Coronary artery (tissue), 2 donors: ENCODE measurements at regions not wholly inside any gene's neighbourhood (a gene's known extent, or its start where the extent isn't known, plus 50 kb on each side); places are given as distances from the start of the nearest gene placed in this dataset.

Experiments
- DNase-seq: peaks from one replicate; pipeline ENCODE4 v3.0.0-alpha.2; 2017; ENCODE audit warnings: low spot score
- H3K27ac ChIP-seq, 2 donors: fragments of 200-600 bp; sonication (generic); one replicate each; pipeline ENCODE4 v1.5.1; 2016 to 2019
- H3K4me3 ChIP-seq: fragments of 200-600 bp; sonication (generic); 2 replicates; pipeline ENCODE4 v1.5.1; 2016; ENCODE audit warnings: mild to moderate bottlenecking, moderate library complexity
- TF ChIP-seq, protein P1 (sequence below): fragments of 200-600 bp; sonication (generic); IDR thresholded peaks from one replicate; pipeline ENCODE4 v1.5.1; 2019; ENCODE audit warnings: antibody characterized with exemption

DNA sequence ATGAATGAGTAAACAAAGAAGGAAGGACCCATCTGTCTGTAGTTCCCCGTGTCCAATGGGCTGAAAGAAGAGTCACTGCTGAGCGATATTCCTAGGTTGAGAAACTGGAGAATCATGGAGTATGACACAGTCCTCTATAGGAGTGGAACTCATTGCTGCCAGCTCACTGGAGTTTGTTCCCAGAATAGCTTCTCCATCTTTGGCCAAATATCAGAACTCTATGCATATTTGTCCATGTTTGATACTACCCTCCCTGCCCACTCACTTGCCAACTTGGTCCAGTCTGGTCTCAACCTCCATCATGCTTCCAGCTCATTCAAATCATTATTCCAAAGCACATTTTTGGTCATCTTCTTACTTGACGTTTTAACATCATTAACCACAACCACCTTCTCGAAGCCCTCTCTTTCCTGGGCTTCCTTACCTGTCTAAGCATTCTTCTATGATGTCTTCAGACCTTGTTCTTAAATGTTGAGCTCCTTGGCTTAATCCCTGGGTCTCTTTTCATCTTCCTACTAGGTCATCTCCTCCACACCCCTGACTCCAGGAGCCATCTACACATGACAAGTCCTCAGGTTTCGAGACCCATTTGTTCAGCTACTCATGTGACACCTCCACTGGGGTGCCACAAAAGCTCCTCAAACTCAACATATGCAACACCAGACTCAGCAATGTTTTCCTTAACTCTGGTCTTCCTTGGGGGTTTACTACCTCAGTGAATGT is 221.6 kb downstream of the MYCN start:
- H3K4me3 ChIP-seq, result no peak overlapping the region
- no peak overlapping the region for H3K27ac ChIP-seq
- TF ChIP-seq, protein P1, sequence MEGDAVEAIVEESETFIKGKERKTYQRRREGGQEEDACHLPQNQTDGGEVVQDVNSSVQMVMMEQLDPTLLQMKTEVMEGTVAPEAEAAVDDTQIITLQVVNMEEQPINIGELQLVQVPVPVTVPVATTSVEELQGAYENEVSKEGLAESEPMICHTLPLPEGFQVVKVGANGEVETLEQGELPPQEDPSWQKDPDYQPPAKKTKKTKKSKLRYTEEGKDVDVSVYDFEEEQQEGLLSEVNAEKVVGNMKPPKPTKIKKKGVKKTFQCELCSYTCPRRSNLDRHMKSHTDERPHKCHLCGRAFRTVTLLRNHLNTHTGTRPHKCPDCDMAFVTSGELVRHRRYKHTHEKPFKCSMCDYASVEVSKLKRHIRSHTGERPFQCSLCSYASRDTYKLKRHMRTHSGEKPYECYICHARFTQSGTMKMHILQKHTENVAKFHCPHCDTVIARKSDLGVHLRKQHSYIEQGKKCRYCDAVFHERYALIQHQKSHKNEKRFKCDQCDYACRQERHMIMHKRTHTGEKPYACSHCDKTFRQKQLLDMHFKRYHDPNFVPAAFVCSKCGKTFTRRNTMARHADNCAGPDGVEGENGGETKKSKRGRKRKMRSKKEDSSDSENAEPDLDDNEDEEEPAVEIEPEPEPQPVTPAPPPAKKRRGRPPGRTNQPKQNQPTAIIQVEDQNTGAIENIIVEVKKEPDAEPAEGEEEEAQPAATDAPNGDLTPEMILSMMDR, result no peak
- no peak for DNase-seq

DNA sequence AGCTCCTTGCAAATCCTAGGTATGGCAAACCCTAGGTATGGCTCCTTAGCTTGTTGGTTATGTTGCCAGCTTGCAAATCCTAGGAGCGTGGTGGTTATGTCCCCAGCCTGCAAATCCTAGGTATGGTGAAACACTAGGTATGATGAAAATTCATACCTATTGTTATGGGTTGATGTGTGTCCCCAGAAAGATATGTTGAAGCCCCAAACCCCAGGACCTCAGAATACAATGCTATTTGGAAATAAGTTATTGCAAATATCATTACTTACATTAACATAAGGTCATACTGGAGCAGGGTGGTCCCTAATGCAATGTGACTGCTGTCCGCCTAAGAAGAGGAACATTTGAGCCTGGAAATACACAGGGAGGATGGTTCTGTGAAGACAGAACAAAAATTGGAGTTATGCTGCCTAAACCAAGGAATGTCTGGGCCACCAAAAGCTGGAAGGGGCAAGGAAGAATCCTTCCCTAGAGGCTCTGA is 220.8 kb downstream of the MYCN start:
- no peak overlapping the region for H3K4me3 ChIP-seq
- no peak for DNase-seq
- TF ChIP-seq, protein P1, result no peak

DNA sequence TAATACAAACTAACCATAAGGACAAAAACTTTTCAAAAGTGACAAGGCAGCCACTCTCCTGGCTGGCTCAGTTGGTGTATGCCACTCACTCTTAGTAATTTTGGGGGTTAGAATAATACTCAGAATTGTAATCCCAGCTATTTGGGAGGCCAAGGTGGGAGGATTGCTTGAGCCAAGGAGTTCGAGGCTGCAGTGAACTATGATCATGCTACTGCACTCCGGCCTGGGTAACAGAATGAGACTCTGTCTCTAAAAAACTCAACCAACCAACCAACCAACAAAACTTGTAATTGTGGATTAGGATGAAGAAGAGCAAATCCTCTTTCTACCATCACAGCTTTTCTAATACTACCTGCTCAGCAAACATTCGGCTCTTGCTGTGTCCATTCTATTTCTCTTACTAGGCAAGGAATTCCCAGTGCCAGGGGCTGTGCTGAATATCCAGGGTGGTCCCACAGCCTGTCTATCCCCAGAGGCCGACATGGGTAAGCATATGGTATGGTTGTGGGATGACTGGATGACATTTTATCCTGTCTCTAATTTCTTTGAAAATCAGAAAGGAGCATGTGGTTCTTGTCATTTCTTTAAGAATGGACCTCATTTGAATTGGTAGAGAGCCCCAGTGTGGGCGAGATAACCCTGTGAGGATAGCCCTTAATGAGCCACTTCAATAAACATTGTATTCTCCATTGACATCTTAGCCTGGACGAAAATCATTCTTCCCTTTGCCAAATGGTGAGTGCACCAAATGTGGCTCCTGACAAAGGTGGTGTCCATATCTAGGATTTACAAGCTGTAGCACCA is 220.1 kb downstream of the MYCN start:
- TF ChIP-seq, protein P1, result no peak
- no peak overlapping the region for H3K4me3 ChIP-seq
- no peak for DNase-seq
- no peak overlapping the region for H3K27ac ChIP-seq

More for the DNA sequence above, 220.8 kb downstream of the MYCN start:
- H3K27ac ChIP-seq, result no peak overlapping the region

DNA sequence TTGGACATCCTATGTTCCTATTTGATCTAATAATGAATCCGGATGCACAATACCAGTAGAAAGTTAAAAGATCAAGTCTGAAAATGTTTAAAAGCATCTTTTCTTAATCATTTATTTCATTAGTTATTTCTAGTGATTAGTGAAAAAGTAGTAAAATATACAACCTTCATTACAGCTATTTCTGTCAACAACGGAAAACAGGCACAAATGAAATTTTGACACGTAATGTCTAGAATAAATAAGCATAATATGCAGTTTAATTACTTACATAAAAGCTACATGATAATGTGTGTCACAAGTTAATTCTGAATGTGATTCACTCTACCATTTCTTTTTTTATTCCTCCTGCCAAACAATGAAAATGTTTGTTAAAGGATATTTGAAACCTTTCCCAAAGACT is 216.1 kb downstream of the MYCN start:
- no peak overlapping the region for H3K27ac ChIP-seq
- H3K4me3 ChIP-seq, result no peak overlapping the region
- no peak for DNase-seq
- TF ChIP-seq, protein P1, result no peak

DNA sequence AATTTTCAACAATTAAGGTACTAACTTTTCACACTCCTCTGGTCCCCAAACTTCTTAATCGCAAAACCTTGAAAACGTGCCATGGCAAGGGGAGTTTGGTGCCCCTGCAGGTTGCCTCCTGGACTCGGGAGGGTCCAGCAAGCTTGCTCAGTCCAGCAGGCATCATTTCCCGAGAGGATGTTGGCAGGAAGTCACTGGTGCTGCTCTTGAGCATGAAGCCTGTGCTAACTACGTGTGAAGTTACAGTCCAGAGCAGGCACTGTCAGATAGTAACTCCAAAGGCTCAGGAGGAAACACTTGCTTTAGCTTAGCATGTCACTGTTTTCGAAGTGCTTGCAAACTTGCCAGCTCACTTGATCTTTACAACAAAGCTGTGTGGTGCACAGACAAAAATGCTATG is 215.4 kb downstream of the MYCN start:
- DNase-seq, result peak; percentile 36
- Histone ChIP-seq H3K4me3 (no peak overlapping the region), H3K27ac (no peak overlapping the region)

DNA sequence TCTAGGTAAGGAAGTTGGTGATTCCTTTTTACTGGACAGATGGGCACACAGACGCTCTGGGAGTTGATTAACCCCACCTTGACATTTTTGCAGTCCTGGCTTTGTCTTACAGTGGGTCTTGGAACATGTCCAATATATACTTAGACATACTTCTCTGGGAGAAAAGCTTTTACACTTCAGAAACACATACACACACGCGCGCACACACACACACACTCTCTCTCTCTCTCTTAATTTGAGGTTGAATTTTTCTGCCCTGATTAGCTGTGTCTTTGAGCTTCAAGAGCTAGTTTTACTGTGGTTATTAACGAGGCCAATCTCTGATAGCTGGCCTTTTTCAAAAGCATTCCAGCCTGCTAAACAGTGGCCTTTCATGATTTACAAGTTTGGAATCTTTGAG is 215.0 kb downstream of the MYCN start:
- no peak overlapping the region for H3K27ac ChIP-seq
- TF ChIP-seq, protein P1, result no peak
- DNase-seq, result no peak
- H3K4me3 ChIP-seq, result no peak overlapping the region

More for the DNA sequence above, 215.4 kb downstream of the MYCN start:
- TF ChIP-seq, protein P1, result no peak
